Liver (tissue), 8 donors: ENCODE measurements at regions not wholly inside any gene's neighbourhood (a gene's known extent, or its start where the extent isn't known, plus 50 kb on each side); places are given as distances from the start of the nearest gene placed in this dataset.

Experiments used
- DNase-seq: peaks from one replicate; pipeline ENCODE4 v3.0.0-alpha.2; 2017; ENCODE audit warnings: low spot score
- H3K27ac ChIP-seq, 2 donors: one replicate each; pipeline ENCODE4 v1.7.0; 2013; ENCODE audit warnings: inconsistent platforms in 2 of 2, low read length in 2 of 2, control low read depth in 1 of 2, low read depth in 1 of 2, mild to moderate bottlenecking in 1 of 2
- H3K27me3 ChIP-seq, 4 donors: one replicate each; pipeline versions ENCODE4 v1.6.1 to v1.7.0; 2013; ENCODE audit warnings: low read length in 3 of 4, inconsistent platforms in 1 of 4, mild to moderate bottlenecking in 1 of 4, moderate library complexity in 1 of 4; ENCODE audit not compliant: control insufficient read depth in 4 of 4, insufficient read depth in 4 of 4
- H3K36me3 ChIP-seq, 4 donors: one replicate each; pipeline versions ENCODE4 v1.6.1 to v1.7.0; 2013; ENCODE audit warnings: low read length in 3 of 4, mild to moderate bottlenecking in 3 of 4, low read depth in 1 of 4, moderate library complexity in 1 of 4; ENCODE audit not compliant: control insufficient read depth in 4 of 4, insufficient read depth in 3 of 4
- H3K4me1 ChIP-seq, 4 donors: one replicate each; pipeline versions ENCODE4 v1.6.1 to v1.7.0; 2013; ENCODE audit warnings: low read length in 3 of 4, mild to moderate bottlenecking in 3 of 4, moderate library complexity in 1 of 4; ENCODE audit not compliant: control insufficient read depth in 4 of 4, insufficient read depth in 4 of 4
- H3K4me3 ChIP-seq, 3 donors: one replicate each; pipeline versions ENCODE4 v1.6.1 to v1.7.0; 2013; ENCODE audit warnings: low read length in 3 of 3, control low read depth in 1 of 3, low read depth in 1 of 3, mild to moderate bottlenecking in 1 of 3
- H3K9ac ChIP-seq, 2 donors: one replicate each; pipeline ENCODE4 v1.7.0; 2013; ENCODE audit warnings: low read length in 2 of 2, mild to moderate bottlenecking in 2 of 2, moderate library complexity in 2 of 2, control low read depth in 1 of 2, low read depth in 1 of 2
- H3K9me3 ChIP-seq, 4 donors: one replicate each; pipeline versions ENCODE4 v1.6.1 to v1.7.0; 2013; ENCODE audit warnings: low read length in 3 of 4; ENCODE audit not compliant: control insufficient read depth in 4 of 4
- ATF3 ChIP-seq: IDR thresholded peaks from 2 replicates; pipeline ENCODE4 v1.6.1; 2016; ENCODE audit warnings: antibody characterized with exemption
- CTCF ChIP-seq: fragments of 150-350 bp; IDR thresholded peaks from 2 replicates; pipeline ENCODE4 v1.5.1; 2017; ENCODE audit warnings: improper control_type of control experiment, low read depth, low read length; ENCODE audit not compliant: missing input control
- EGR1 ChIP-seq, 2 donors: IDR thresholded peaks; 2 replicates each; pipeline ENCODE4 v1.6.1; 2016 to 2018; ENCODE audit warnings: antibody characterized with exemption in 2 of 2, low read depth in 2 of 2
- FOXA1 ChIP-seq: IDR thresholded peaks from 2 replicates; pipeline ENCODE4 v1.6.1; 2016; ENCODE audit warnings: antibody characterized with exemption
- FOXA2 ChIP-seq: IDR thresholded peaks from 2 replicates; pipeline ENCODE4 v1.6.1; 2016; ENCODE audit warnings: antibody characterized with exemption
- GABPA ChIP-seq, 2 donors: IDR thresholded peaks in 1 of 2; conservative IDR thresholded peaks in 1 of 2; 2 replicates each; pipeline ENCODE4 v1.6.1; 2016; ENCODE audit warnings: antibody characterized with exemption in 2 of 2, mild to moderate bottlenecking in 1 of 2, moderate library complexity in 1 of 2
- HNF4A ChIP-seq, 2 donors: conservative IDR thresholded peaks; 2 replicates each; pipeline ENCODE4 v1.6.1; 2016; ENCODE audit warnings: antibody characterized with exemption in 2 of 2, mild to moderate bottlenecking in 2 of 2
- HNF4G ChIP-seq: IDR thresholded peaks from 2 replicates; pipeline ENCODE4 v1.6.1; 2016; ENCODE audit warnings: antibody characterized with exemption
- MAX ChIP-seq: IDR thresholded peaks from 2 replicates; pipeline ENCODE4 v1.6.1; 2016; ENCODE audit warnings: antibody characterized with exemption
- NR2F2 ChIP-seq: IDR thresholded peaks from 2 replicates; pipeline ENCODE4 v1.6.1; 2016; ENCODE audit warnings: antibody characterized with exemption
- REST ChIP-seq: IDR thresholded peaks from 2 replicates; pipeline ENCODE4 v1.6.1; 2016; ENCODE audit warnings: antibody characterized with exemption, mild to moderate bottlenecking
- RXRA ChIP-seq, 2 donors: IDR thresholded peaks; 2 replicates each; pipeline ENCODE4 v1.6.1; 2017 to 2018; ENCODE audit warnings: antibody characterized with exemption in 2 of 2, mild to moderate bottlenecking in 1 of 2
- SP1 ChIP-seq: IDR thresholded peaks from 2 replicates; pipeline ENCODE4 v1.6.1; 2018; ENCODE audit warnings: antibody characterized with exemption, mild to moderate bottlenecking
- TAF1 ChIP-seq: conservative IDR thresholded peaks from 2 replicates; pipeline ENCODE4 v1.6.1; 2016; ENCODE audit warnings: antibody characterized with exemption, mild to moderate bottlenecking
- YY1 ChIP-seq: IDR thresholded peaks from 2 replicates; pipeline ENCODE4 v1.6.1; 2016; ENCODE audit warnings: antibody characterized with exemption, mild to moderate bottlenecking
- WGBS: extraction: QIAGEN DNeasy Blood & Tissue Kit; methylation state at CpG from one replicate; pipeline ENCODE4 v1.1.7; 2013; 5-methylcytosine and 5-hydroxymethylcytosine counted together
- donor health status: healthy.
- donor health status: healthy.
- donor health status: healthy.
- donor health status: healthy.
- donor health status: healthy.

- TF ChIP-seq SP1: no peak
- no peak for TF ChIP-seq HNF4G
- TF ChIP-seq FOXA1: no peak
- TF ChIP-seq TAF1: no peak
- no peak for TF ChIP-seq RXRA (IDR thresholded peaks at IDR 0.05)
- no peak for TF ChIP-seq MAX
- no peak for TF ChIP-seq CTCF
- no peak for TF ChIP-seq NR2F2
- no peak for TF ChIP-seq FOXA2
- TF ChIP-seq YY1: no peak
- no peak for TF ChIP-seq EGR1 (IDR thresholded peaks at IDR 0.05; ENCODE audit: low read depth in 2 of 2)
- no peak for TF ChIP-seq REST
- TF ChIP-seq HNF4A (conservative IDR thresholded peaks at IDR 0.05): no peak
- TF ChIP-seq ATF3: no peak
- no peak overlapping the region for H3K27ac ChIP-seq
- H3K9ac ChIP-seq: no peak overlapping the region
- WGBS: 79% methylated on average over 1 of the region's 1 CpG
- no peaks in the 10 kb centered on the region for H3K36me3 ChIP-seq
- DNase-seq: no peak
- H3K9me3 ChIP-seq: no peaks in the 10 kb centered on the region
- no peak overlapping the region for H3K4me3 ChIP-seq
- no peaks in the 10 kb centered on the region for H3K4me1 ChIP-seq
- H3K27me3 ChIP-seq: no peaks in the 10 kb centered on the region
Measured at GRCh38 chr3:3499012-3499562, 300.1 kb upstream of the LRRN1 start.

GRCh38 chr3:3495611-3496010 is 303.6 kb upstream of the LRRN1 start:
- Histone ChIP-seq H3K4me3 (no peak overlapping the region), H3K27ac (no peak overlapping the region), H3K9me3 (peaks cover 0 to 3% (median 0%) of the 10 kb centered on the region in 4 donors), H3K27me3 (no peaks in the 10 kb centered on the region), H3K9ac (no peak overlapping the region), H3K36me3 (no peaks in the 10 kb centered on the region), H3K4me1 (no peaks in the 10 kb centered on the region)
- DNase-seq: no peak
- no peak for TF ChIP-seq GABPA (IDR thresholded peaks at IDR 0.05 in 1 of 2, conservative IDR thresholded peaks at IDR 0.05 in 1 of 2)
- TF ChIP-seq TAF1: no peak
